Activated naive CD8-positive, alpha-beta T cell treated with anti-CD3 and anti-CD28 coated beads, Interleukin-2, amount 50 U/mL, for 24 hours (primary cell): ENCODE measurements at regions not wholly inside any gene's neighbourhood (a gene's known extent, or its start where the extent isn't known, plus 50 kb on each side); places are given as distances from the start of the nearest gene placed in this dataset.
"Not testable (repeated sequence)": the region's sequence is repeated elsewhere in the genome, so short reads cannot be mapped to it uniquely, and the experiment has no call there.

Source experiments
- ATAC-seq: fragments of 150-1000 bp; cut with Tn5 transposase; one replicate; pipeline ENCODE4 v1.10.0; 2021
- DNase-seq: peaks from one replicate; pipeline ENCODE4 v3.0.0; 2021
- H3K27ac Mint-ChIP-seq: one replicate; pipeline ENCODE4 v1.8.0; 2021; ENCODE audit warnings: mild to moderate bottlenecking, mixed read lengths
- H3K27me3 Mint-ChIP-seq: one replicate; pipeline ENCODE4 v1.8.0; 2021; ENCODE audit warnings: mixed read lengths
- H3K36me3 Mint-ChIP-seq: one replicate; pipeline ENCODE4 v1.8.0; 2021; ENCODE audit warnings: low read depth, mixed read lengths
- H3K4me1 Mint-ChIP-seq: one replicate; pipeline ENCODE4 v1.8.0; 2021; ENCODE audit warnings: mixed read lengths
- H3K4me3 Mint-ChIP-seq: one replicate; pipeline ENCODE4 v1.8.0; 2021; ENCODE audit warnings: mild to moderate bottlenecking, moderate library complexity, mixed read lengths
- H3K9me3 Mint-ChIP-seq: one replicate; pipeline ENCODE4 v1.8.0; 2021; ENCODE audit warnings: mixed read lengths

DNA sequence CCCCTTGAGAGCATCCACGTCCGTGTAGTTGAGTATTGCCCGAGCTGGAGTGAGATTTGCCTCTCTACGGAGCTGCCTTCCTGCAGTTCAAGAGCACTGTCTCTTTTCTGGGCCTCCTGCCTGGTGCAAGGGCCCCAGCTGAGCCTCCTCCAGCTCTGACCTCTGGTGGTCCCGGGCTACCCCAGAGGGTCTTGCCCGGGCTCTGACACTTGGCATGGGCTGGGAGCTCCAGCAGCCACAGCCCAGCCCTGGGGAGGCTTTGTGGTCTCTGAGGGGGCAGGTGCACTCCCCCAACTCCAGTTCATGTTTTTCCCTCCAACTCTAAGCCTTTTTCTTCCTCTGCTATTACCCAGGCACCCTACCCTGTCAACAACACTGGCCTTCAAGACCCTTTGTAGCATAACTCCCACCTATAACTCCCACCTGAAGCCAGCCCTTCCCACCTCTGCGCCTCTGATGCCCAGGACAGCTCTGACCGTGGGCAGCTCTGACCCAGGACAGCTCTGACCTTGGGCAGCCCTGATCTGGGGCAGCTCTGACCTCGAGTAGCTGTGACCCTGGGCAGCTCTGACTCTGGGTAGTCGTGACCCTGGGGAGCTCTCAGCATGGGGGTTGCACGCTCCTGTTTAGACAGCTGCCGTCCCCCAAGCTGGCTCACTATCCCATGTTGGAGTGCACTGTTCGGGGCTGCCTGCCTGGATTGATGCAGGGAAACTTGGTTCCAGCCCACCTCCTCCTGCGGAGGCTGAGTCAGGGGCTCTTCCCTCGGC is 127.6 kb downstream of the METRNL start:
- ATAC-seq, H3K9me3 Mint-ChIP-seq, H3K4me3 Mint-ChIP-seq, H3K27me3 Mint-ChIP-seq, H3K27ac Mint-ChIP-seq, H3K36me3 Mint-ChIP-seq: not testable (repeated sequence)
- peak; percentile 1 for DNase-seq
- peaks cover 19% of the 10 kb centered on the region for H3K4me1 Mint-ChIP-seq

DNA sequence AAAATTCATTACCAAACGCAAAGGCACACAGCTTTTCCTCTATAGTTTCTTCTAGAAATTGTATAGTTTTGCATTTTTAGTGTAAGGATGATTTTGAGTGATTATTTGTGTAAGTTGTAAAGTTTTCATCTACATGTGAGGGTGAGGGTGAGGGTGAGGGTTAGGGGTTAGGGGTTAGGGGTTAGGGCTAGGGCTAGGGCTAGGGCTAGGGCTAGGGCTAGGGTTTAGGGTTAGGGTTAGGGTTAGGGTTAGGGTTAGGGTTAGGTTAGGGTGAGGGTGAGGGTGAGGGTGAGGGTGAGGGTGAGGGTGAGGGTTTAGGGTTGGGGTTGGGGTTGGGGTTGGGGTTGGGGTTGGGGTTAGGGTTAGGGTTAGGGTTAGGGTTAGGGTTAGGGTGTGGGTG is 167.6 kb downstream of the METRNL start:
- H3K9me3 Mint-ChIP-seq, result not testable (repeated sequence)

More for the DNA sequence above, 167.6 kb downstream of the METRNL start:
- not testable (repeated sequence) for H3K27ac Mint-ChIP-seq, ATAC-seq, H3K4me3 Mint-ChIP-seq, H3K27me3 Mint-ChIP-seq, H3K4me1 Mint-ChIP-seq, DNase-seq, H3K36me3 Mint-ChIP-seq
